ENCODE measurements at regions not wholly inside any gene's neighbourhood (a gene's known extent, or its start where the extent isn't known, plus 50 kb on each side); places are given as distances from the start of the nearest gene placed in this dataset.

DNA sequence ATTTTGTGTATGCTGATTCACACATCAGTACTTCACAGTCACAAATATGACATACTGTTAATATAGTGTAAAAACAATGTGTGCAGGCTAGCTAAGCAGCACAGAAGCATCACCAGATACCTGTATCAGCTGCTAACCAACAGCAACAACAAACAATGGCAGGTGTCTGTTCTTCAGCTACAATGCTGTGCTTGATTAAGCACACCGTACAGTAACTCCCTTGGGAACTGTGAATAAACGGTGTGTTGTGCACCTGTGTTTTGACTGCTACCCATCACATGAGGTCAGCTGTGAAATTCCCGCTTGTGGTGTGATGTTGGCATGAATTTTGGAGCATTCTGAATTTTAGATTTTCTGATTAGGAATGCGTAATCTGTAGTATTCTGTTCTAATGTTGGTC, 379.7 kb upstream of the FAT1 start:
- H3K4me3 ChIP-seq (ENCODE audit: severe bottlenecking), result no peak overlapping the region
- no peak for ATAC-seq (ENCODE audit: low read depth)
- no peak for DNase-seq (ENCODE audit: low spot score)

DNA sequence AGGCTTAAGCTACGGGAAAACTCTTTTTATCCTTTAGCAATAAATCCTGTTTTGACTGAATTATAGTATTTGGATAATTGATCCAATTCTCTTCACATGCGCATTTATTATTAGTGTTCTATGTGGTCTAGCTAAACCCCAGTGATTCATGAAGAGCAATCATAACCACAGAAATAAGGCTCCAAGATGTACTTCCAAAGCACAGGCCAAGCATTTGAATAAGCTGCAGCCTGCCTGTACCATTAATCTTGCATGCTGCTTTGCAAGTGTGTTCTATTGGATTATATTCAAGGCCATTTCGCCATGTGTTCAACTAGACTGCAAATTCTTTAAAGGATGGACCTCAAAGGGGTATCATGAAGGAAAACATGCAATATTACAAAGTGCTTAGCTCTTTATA, 385.2 kb upstream of the FAT1 start:
- H3K4me1 ChIP-seq (ENCODE audit: insufficient read depth, poor library complexity, severe bottlenecking), result no peaks in the 10 kb centered on the region
- no peak overlapping the region for H3K27ac ChIP-seq (ENCODE audit: poor library complexity, severe bottlenecking)
- H3K27me3 ChIP-seq (ENCODE audit: insufficient read depth, poor library complexity, severe bottlenecking), result no peaks in the 10 kb centered on the region

More for the DNA sequence above, 379.7 kb upstream of the FAT1 start:
- TF ChIP-seq, protein P1, sequence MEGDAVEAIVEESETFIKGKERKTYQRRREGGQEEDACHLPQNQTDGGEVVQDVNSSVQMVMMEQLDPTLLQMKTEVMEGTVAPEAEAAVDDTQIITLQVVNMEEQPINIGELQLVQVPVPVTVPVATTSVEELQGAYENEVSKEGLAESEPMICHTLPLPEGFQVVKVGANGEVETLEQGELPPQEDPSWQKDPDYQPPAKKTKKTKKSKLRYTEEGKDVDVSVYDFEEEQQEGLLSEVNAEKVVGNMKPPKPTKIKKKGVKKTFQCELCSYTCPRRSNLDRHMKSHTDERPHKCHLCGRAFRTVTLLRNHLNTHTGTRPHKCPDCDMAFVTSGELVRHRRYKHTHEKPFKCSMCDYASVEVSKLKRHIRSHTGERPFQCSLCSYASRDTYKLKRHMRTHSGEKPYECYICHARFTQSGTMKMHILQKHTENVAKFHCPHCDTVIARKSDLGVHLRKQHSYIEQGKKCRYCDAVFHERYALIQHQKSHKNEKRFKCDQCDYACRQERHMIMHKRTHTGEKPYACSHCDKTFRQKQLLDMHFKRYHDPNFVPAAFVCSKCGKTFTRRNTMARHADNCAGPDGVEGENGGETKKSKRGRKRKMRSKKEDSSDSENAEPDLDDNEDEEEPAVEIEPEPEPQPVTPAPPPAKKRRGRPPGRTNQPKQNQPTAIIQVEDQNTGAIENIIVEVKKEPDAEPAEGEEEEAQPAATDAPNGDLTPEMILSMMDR (IDR thresholded peaks at IDR 0.05; ENCODE audit: poor library complexity, severe bottlenecking), result no peak
- Histone ChIP-seq H3K4me1 (ENCODE audit: insufficient read depth, poor library complexity, severe bottlenecking) (no peaks in the 10 kb centered on the region), H3K9me3 (ENCODE audit: severe bottlenecking) (no peaks in the 10 kb centered on the region), H3K27ac (ENCODE audit: poor library complexity, severe bottlenecking) (no peak overlapping the region), H3K27me3 (ENCODE audit: insufficient read depth, poor library complexity, severe bottlenecking) (no peaks in the 10 kb centered on the region), H3K36me3 (ENCODE audit: low read depth) (no peaks in the 10 kb centered on the region)

DNA sequence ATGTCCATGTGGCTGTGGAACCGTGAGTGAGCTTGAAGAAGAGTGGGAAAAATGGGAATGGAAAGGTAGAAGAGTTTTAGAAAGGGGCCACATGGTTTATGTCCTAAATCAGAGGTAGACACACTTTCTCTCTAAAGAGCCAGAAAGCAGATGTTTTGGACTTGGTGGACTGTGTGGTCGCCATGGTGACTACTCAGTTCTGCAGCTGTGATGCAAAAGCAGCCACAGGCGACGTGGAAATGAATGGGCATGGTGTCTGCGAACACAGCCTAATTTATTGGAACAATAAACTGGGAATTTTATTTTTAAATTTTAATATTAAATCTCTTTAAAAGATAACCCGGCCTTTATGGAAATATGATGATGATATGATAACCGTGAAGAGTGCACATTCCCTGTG, 386.0 kb upstream of the FAT1 start:
- no peaks in the 10 kb centered on the region for H3K4me1 ChIP-seq (ENCODE audit: insufficient read depth, poor library complexity, severe bottlenecking)
- no peak overlapping the region for H3K4me3 ChIP-seq (ENCODE audit: severe bottlenecking)
- no peaks in the 10 kb centered on the region for H3K36me3 ChIP-seq (ENCODE audit: low read depth)
- no peaks in the 10 kb centered on the region for H3K9me3 ChIP-seq (ENCODE audit: severe bottlenecking)
- ATAC-seq (ENCODE audit: low read depth) (no peak), DNase-seq (ENCODE audit: low spot score) (no peak)
- H3K27me3 ChIP-seq (ENCODE audit: insufficient read depth, poor library complexity, severe bottlenecking), result no peaks in the 10 kb centered on the region
- H3K27ac ChIP-seq (ENCODE audit: poor library complexity, severe bottlenecking), result no peak overlapping the region
- TF ChIP-seq, protein P1 (IDR thresholded peaks at IDR 0.05; ENCODE audit: poor library complexity, severe bottlenecking), result no peak

More for the DNA sequence above, 385.2 kb upstream of the FAT1 start:
- Histone ChIP-seq H3K4me3 (ENCODE audit: severe bottlenecking) (no peak overlapping the region), H3K36me3 (ENCODE audit: low read depth) (no peaks in the 10 kb centered on the region), H3K9me3 (ENCODE audit: severe bottlenecking) (no peaks in the 10 kb centered on the region)
- DNase-seq (ENCODE audit: low spot score), result no peak
- TF ChIP-seq, protein P1 (IDR thresholded peaks at IDR 0.05; ENCODE audit: poor library complexity, severe bottlenecking), result no peak
- no peak for ATAC-seq (ENCODE audit: low read depth)

DNA sequence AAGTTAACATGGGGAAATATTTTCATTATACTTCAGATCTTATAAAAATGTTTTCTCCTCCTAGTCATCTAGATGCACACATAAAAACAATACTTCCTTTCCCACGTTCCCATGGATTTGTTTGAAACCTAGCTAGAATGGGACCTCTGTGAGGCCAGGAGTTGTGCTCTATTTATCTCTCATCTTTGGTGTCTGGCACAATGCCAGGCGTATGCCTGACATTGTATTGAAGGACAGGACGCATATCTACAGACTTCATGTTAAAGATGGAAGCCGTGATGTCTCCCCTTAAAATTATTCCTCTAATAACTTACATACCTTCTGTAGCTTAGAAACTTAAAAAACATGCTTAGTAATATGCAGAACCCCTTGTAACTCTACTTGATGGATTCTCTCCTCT, 394.5 kb upstream of the FAT1 start:
- DNase-seq (ENCODE audit: low spot score), result no peak
- H3K27me3 ChIP-seq (ENCODE audit: insufficient read depth, poor library complexity, severe bottlenecking), result no peaks in the 10 kb centered on the region
- no peaks in the 10 kb centered on the region for H3K36me3 ChIP-seq (ENCODE audit: low read depth)
- ATAC-seq (ENCODE audit: low read depth), result no peak
- no peak overlapping the region for H3K27ac ChIP-seq (ENCODE audit: poor library complexity, severe bottlenecking)
- TF ChIP-seq, protein P1 (IDR thresholded peaks at IDR 0.05; ENCODE audit: poor library complexity, severe bottlenecking), result no peak
- H3K4me3 ChIP-seq (ENCODE audit: severe bottlenecking), result no peak overlapping the region
- no peaks in the 10 kb centered on the region for H3K4me1 ChIP-seq (ENCODE audit: insufficient read depth, poor library complexity, severe bottlenecking)
- H3K9me3 ChIP-seq (ENCODE audit: severe bottlenecking), result no peaks in the 10 kb centered on the region

DNA sequence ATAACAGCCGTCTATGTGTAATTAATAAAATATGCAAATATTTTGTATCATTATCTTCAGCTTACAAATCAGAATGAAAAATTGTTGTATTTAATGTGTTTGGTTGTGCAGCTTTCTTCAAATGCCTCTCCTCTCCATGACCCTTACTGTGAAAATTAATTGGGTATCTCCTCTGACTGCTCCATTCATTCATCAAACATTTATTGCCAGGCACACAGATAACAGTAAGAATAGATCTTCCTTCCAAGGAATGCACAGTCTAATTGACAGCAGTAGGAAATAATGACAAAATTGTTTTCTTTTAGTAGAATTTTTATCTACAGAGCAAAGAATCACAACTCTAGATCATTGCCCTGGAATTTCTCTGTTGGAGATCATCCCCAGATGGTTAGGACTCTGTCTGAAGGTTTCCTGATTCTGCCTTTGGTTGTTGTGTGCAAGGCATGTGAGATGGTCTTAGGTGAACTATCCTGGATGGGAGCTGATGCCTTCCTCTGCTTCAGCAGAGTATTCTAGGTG, 395.0 kb upstream of the FAT1 start:
- Histone ChIP-seq H3K27me3 (ENCODE audit: insufficient read depth, poor library complexity, severe bottlenecking) (no peaks in the 10 kb centered on the region), H3K4me3 (ENCODE audit: severe bottlenecking) (no peak overlapping the region), H3K4me1 (ENCODE audit: insufficient read depth, poor library complexity, severe bottlenecking) (no peaks in the 10 kb centered on the region), H3K36me3 (ENCODE audit: low read depth) (no peaks in the 10 kb centered on the region), H3K9me3 (ENCODE audit: severe bottlenecking) (no peaks in the 10 kb centered on the region), H3K27ac (ENCODE audit: poor library complexity, severe bottlenecking) (no peak overlapping the region)
- DNase-seq (ENCODE audit: low spot score) (no peak), ATAC-seq (ENCODE audit: low read depth) (no peak)
- TF ChIP-seq, protein P1 (IDR thresholded peaks at IDR 0.05; ENCODE audit: poor library complexity, severe bottlenecking), result no peak

Data from RWPE2 (cell line).